HG03196 (cell line): ENCODE measurements at regions not wholly inside any gene's neighbourhood (a gene's known extent, or its start where the extent isn't known, plus 50 kb on each side); places are given as distances from the start of the nearest gene placed in this dataset.

Experiments
- ATAC-seq: cut with Tn5 transposase; IDR thresholded peaks from one replicate; pipeline ENCODE4 v1.9.1; 2021; ENCODE audit not compliant: unreplicated experiment

- ATAC-seq = no peak
These were observed 166.9 kb upstream of the PRMT6 start for GRCh38 chr1:106889583-106889982.

- no peak for ATAC-seq
These were observed 158.5 kb upstream of the PRMT6 start for GRCh38 chr1:106897976-106898375.

GRCh38 chr1:106899644-106900043 is 156.8 kb upstream of the PRMT6 start:
- ATAC-seq = no peak

GRCh38 chr1:106907795-106908194 is 148.7 kb upstream of the PRMT6 start:
- ATAC-seq = peak; percentile 100

- no peak for ATAC-seq
These were observed 147.8 kb upstream of the PRMT6 start for GRCh38 chr1:106908689-106909088.

- no peak for ATAC-seq
These were observed 145.7 kb upstream of the PRMT6 start for GRCh38 chr1:106910798-106911197.

GRCh38 chr1:106912131-106912530 is 144.3 kb upstream of the PRMT6 start:
- ATAC-seq = no peak

GRCh38 chr1:106921186-106921585 is 135.3 kb upstream of the PRMT6 start:
- no peak for ATAC-seq

- no peak for ATAC-seq
These were observed 132.1 kb upstream of the PRMT6 start for GRCh38 chr1:106924360-106924759.

- ATAC-seq = no peak
These were observed 130.7 kb upstream of the PRMT6 start for GRCh38 chr1:106925750-106926149.

GRCh38 chr1:106926803-106927582 is 129.5 kb upstream of the PRMT6 start:
- no peak for ATAC-seq

GRCh38 chr1:106937104-106937503 is 119.4 kb upstream of the PRMT6 start:
- ATAC-seq = no peak

GRCh38 chr1:106944721-106945120 is 111.8 kb upstream of the PRMT6 start:
- no peak for ATAC-seq

GRCh38 chr1:106952776-106953175 is 103.7 kb upstream of the PRMT6 start:
- ATAC-seq = no peak

- ATAC-seq = no peak
These were observed 101.7 kb upstream of the PRMT6 start for GRCh38 chr1:106954661-106955229.

GRCh38 chr1:106956721-106957120 is 99.8 kb upstream of the PRMT6 start:
- ATAC-seq = no peak

- no peak for ATAC-seq
These were observed 98.7 kb upstream of the PRMT6 start for GRCh38 chr1:106957795-106958194.

- ATAC-seq = no peak
These were observed 96.1 kb upstream of the PRMT6 start for GRCh38 chr1:106960412-106960811.

GRCh38 chr1:106961646-106962045 is 94.8 kb upstream of the PRMT6 start:
- no peak for ATAC-seq

- ATAC-seq = no peak
These were observed 93.9 kb upstream of the PRMT6 start for GRCh38 chr1:106962591-106962990.

- no peak for ATAC-seq
These were observed 92.0 kb upstream of the PRMT6 start for GRCh38 chr1:106964495-106964894.

GRCh38 chr1:106968644-106969043 is 87.8 kb upstream of the PRMT6 start:
- no peak for ATAC-seq

GRCh38 chr1:106969731-106970130 is 86.7 kb upstream of the PRMT6 start:
- ATAC-seq = no peak
